Endothelial cell of umbilical vein (primary cell): ENCODE measurements at regions not wholly inside any gene's neighbourhood (a gene's known extent, or its start where the extent isn't known, plus 50 kb on each side); places are given as distances from the start of the nearest gene placed in this dataset.

Experiments used
- BruUV-seq: library from RNA; stranded (reverse); fragments of 400-500 nt; replicated peaks from 2 replicates; lab custom pipeline; 2021; lab: Mats Ljungman, UMichigan
- CTCF ChIA-PET: fragments of 300-600, 350-600 bp; sonication (Branson Sonifier 250); formaldehyde crosslinking; loops from one replicate; lab custom pipeline; 2021; ENCODE audit warnings: antibody characterized with exemption, inconsistent platforms; lab: Charles Lee
- POLR2A ChIA-PET: fragments of 300-600, 350-600 bp; sonication (Branson Sonifier 250); formaldehyde crosslinking; loops from one replicate; lab custom pipeline; 2021; ENCODE audit warnings: antibody characterized with exemption, inconsistent platforms; lab: Charles Lee
- DNase-seq: peaks from one replicate; pipeline ENCODE4 v3.0.0-alpha.2; 2011; ENCODE audit warnings: low read depth, low spot score
- FAIRE-seq: peaks from 2 replicates; lab custom pipeline; 2011; peaks lifted over from hg19 to GRCh38; lab: Jason Lieb, UNC
- H2AFZ ChIP-seq: 2 replicates; pipeline ENCODE4 v1.6.0; 2012; ENCODE audit warnings: low read depth, low read length, control low read depth, inconsistent platforms
- H3K27ac ChIP-seq: 2 replicates; pipeline ENCODE4 v1.5.1; 2011; ENCODE audit warnings: low read depth, mild to moderate bottlenecking, control low read depth, low read length, moderate library complexity; ENCODE audit not compliant: insufficient read depth
- H3K27me3 ChIP-seq, 2 experiments: 2 replicates each; pipeline versions ENCODE4 v1.6.0 to v1.6.1; 2011; ENCODE audit warnings: low read length in 2 of 2, mixed read lengths in 1 of 2; ENCODE audit not compliant: control insufficient read depth in 2 of 2, insufficient read depth in 2 of 2
- H3K36me3 ChIP-seq, 2 experiments: 2 replicates in 1 of 2; 3 replicates in 1 of 2; pipeline ENCODE4 v1.5.1; 2011; ENCODE audit warnings: low read length in 2 of 2, mild to moderate bottlenecking in 1 of 2, moderate library complexity in 1 of 2; ENCODE audit not compliant: control insufficient read depth in 2 of 2, insufficient read depth in 2 of 2; ENCODE audit errors: extremely low read depth in 1 of 2
- H3K4me1 ChIP-seq: 3 replicates; pipeline ENCODE4 v1.5.1; 2011; ENCODE audit warnings: mild to moderate bottlenecking, low read length; ENCODE audit not compliant: control insufficient read depth, insufficient read depth; ENCODE audit errors: extremely low read depth
- H3K4me2 ChIP-seq: 2 replicates; pipeline ENCODE4 v1.6.1; 2011; ENCODE audit warnings: low read length, control low read depth, mixed read lengths; ENCODE audit not compliant: insufficient read depth
- H3K4me3 ChIP-seq, 3 experiments: fragments of 200-600 bp in 1 of 3; sonication (generic), shearing (Covaris generic) in 1 of 3; replicated peaks in 1 of 3; 2 replicates each; pipeline ENCODE4 v1.5.1; 2011 to 2016; ENCODE audit warnings: control low read depth in 3 of 3, low read length in 3 of 3, mild to moderate bottlenecking in 2 of 3, inconsistent platforms in 1 of 3, low read depth in 1 of 3, moderate library complexity in 1 of 3; ENCODE audit not compliant: insufficient read depth in 1 of 3
- H3K79me2 ChIP-seq: 2 replicates; pipeline ENCODE4 v1.6.0; 2012; ENCODE audit warnings: low read length, inconsistent platforms; ENCODE audit not compliant: control insufficient read depth, insufficient read depth
- H3K9ac ChIP-seq: replicated peaks from 2 replicates; pipeline ENCODE3; 2011; ENCODE audit warnings: low read length, control low read depth; ENCODE audit not compliant: insufficient read depth; ENCODE audit errors: extremely low read depth
- H3K9me1 ChIP-seq: replicated peaks from 3 replicates; pipeline ENCODE4 v1.6.0; 2011; ENCODE audit warnings: mild to moderate bottlenecking, low read length; ENCODE audit not compliant: control insufficient read depth, insufficient read depth; ENCODE audit errors: extremely low read depth
- H3K9me3 ChIP-seq: replicated peaks from 2 replicates; pipeline ENCODE4 v1.5.1; 2012; ENCODE audit warnings: low read length, inconsistent platforms; ENCODE audit not compliant: control insufficient read depth, insufficient read depth
- H4K20me1 ChIP-seq: replicated peaks from 2 replicates; pipeline ENCODE3; 2011; ENCODE audit warnings: mild to moderate bottlenecking, low read length; ENCODE audit not compliant: control insufficient read depth, insufficient read depth; ENCODE audit errors: extremely low read depth
- CTCF ChIP-seq, 2 donors: IDR thresholded peaks; 1 replicate in 1 of 2; 2 replicates in 1 of 2; pipeline ENCODE4 v1.5.1; 2011; ENCODE audit warnings: low read length in 2 of 2, mild to moderate bottlenecking in 2 of 2, moderate library complexity in 2 of 2, control low read depth in 1 of 2, inconsistent platforms in 1 of 2, low read depth in 1 of 2; ENCODE audit not compliant: insufficient read depth in 1 of 2; ENCODE audit errors: extremely low read depth in 1 of 2
- EZH2 ChIP-seq: IDR thresholded peaks from 2 replicates; pipeline ENCODE4 v1.6.1; 2012; ENCODE audit warnings: borderline replicate concordance, low read depth, mild to moderate bottlenecking, moderate library complexity, low read length, inconsistent platforms; ENCODE audit not compliant: severe bottlenecking
- FOS ChIP-seq: IDR thresholded peaks from 2 replicates; pipeline ENCODE4 v1.6.1; 2011; ENCODE audit warnings: mild to moderate bottlenecking, low read length, moderate library complexity, borderline replicate concordance; ENCODE audit not compliant: insufficient read depth
- GATA2 ChIP-seq: IDR thresholded peaks from 2 replicates; pipeline ENCODE4 v1.7.0; 2011; ENCODE audit warnings: low read depth, mild to moderate bottlenecking, moderate library complexity, mixed read lengths, low read length; ENCODE audit not compliant: insufficient read length, insufficient read depth
- JUN ChIP-seq: IDR thresholded peaks from 2 replicates; pipeline ENCODE4 v1.6.1; 2011; ENCODE audit warnings: borderline replicate concordance, low read depth; ENCODE audit not compliant: insufficient read length, insufficient read depth
- MAX ChIP-seq: IDR thresholded peaks from 2 replicates; pipeline ENCODE4 v1.6.1; 2011; ENCODE audit not compliant: insufficient read depth, insufficient read length
- MYC ChIP-seq: IDR thresholded peaks from one replicate; pipeline ENCODE4 v1.6.1; 2011; ENCODE audit warnings: mild to moderate bottlenecking, low read depth, low read length
- POLR2A ChIP-seq: IDR thresholded peaks from 2 replicates; pipeline ENCODE4 v1.6.1; 2012; ENCODE audit warnings: low read depth, mild to moderate bottlenecking, control low read depth, low read length
- POLR2AphosphoS5 ChIP-seq: IDR thresholded peaks from 2 replicates; pipeline ENCODE4 v1.6.1; 2012; ENCODE audit warnings: low read depth, mild to moderate bottlenecking, control low read depth, low read length, moderate library complexity; ENCODE audit not compliant: insufficient read depth
- dilution Hi-C: fragments of 300-500 bp; cut with MboI; formaldehyde crosslinking; loops from one replicate; pipeline ENCODE4 v1.15.0; 2019; ENCODE audit warnings: low sequenced_read_pairs; ENCODE audit not compliant: extremely low pct_ligation_motif_present
- intact Hi-C: fragments of 100-400 bp; cut with micrococcal nuclease; formaldehyde crosslinking; loops from one replicate; pipeline ENCODE4 v1.10.0; 2022

DNA sequence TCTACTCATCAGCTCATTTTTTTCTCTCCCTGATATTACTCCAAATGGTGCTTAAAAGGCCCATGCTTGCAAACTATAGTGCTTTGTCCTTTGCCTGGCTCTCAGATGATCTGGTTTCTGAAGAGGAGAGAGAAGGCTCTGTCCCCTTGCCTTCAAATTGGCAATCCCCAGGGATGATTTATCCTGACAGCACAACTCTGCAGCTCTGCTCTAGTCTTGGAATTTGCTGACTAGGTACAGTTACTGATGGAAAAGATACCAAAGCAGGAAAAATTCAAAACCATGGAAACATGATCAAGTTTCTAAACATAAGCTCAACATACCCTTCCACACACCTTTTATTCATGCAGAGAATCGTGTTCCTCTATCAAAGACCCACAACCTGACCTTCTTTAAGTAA, 106.7 kb upstream of the CADPS start:
- H4K20me1 ChIP-seq = no peaks in the 10 kb centered on the region
- no peak overlapping the region for H3K27ac ChIP-seq
- TF ChIP-seq POLR2A (no peak), MYC (no peak), MAX (no peak), FOS (no peak), EZH2 (no peak), GATA2 (no peak), POLR2AphosphoS5 (no peak)
- BruUV-seq = no TSS peak
- H3K9ac ChIP-seq = no peak overlapping the region
- dilution Hi-C loops (no loop called here), intact Hi-C loops (no loop called here)
- CTCF ChIA-PET = no interaction called here
- H3K4me1 ChIP-seq = no peaks in the 10 kb centered on the region
- no peaks in the 10 kb centered on the region for H3K27me3 ChIP-seq
- DNase-seq = no peak
- no peak overlapping the region for H3K4me3 ChIP-seq
- no peaks in the 10 kb centered on the region for H3K9me3 ChIP-seq
- H2AFZ ChIP-seq = no peak overlapping the region
- no peaks in the 10 kb centered on the region for H3K36me3 ChIP-seq
- no peaks in the 10 kb centered on the region for H3K79me2 ChIP-seq
- POLR2A ChIA-PET = no interaction called here
- no peaks in the 10 kb centered on the region for H3K9me1 ChIP-seq
- no peak overlapping the region for H3K4me2 ChIP-seq
- FAIRE-seq = no peak

GRCh38 chr3:62982795-62983455, 107.7 kb upstream of the CADPS start:
- H3K4me3 ChIP-seq = no peak overlapping the region
- dilution Hi-C loops (no loop called here), intact Hi-C loops (no loop called here)
- no TSS peak for BruUV-seq
- DNase-seq (no peak), FAIRE-seq (no peak)
- no peak overlapping the region for H3K9ac ChIP-seq
- ChIA-PET CTCF (no interaction called here), POLR2A (no interaction called here)
- no peak overlapping the region for H2AFZ ChIP-seq
- no peak overlapping the region for H3K27ac ChIP-seq
- TF ChIP-seq GATA2 (no peak), MYC (no peak), MAX (no peak), EZH2 (no peak), JUN (no peak), POLR2A (no peak), CTCF (IDR thresholded peaks at IDR 0.05; ENCODE audit: extremely low read depth in 1 of 2, insufficient read depth in 1 of 2, low read depth in 1 of 2, low read length in 2 of 2) (no peak), FOS (no peak), POLR2AphosphoS5 (no peak)
- H3K4me1 ChIP-seq = no peaks in the 10 kb centered on the region
- no peak overlapping the region for H3K4me2 ChIP-seq
- H3K9me3 ChIP-seq = no peaks in the 10 kb centered on the region
- H3K9me1 ChIP-seq = no peaks in the 10 kb centered on the region
- no peaks in the 10 kb centered on the region for H4K20me1 ChIP-seq
- H3K36me3 ChIP-seq = no peaks in the 10 kb centered on the region
- no peaks in the 10 kb centered on the region for H3K79me2 ChIP-seq
- H3K27me3 ChIP-seq = no peaks in the 10 kb centered on the region
